H1 (cell line): ENCODE measurements at regions not wholly inside any gene's neighbourhood (a gene's known extent, or its start where the extent isn't known, plus 50 kb on each side); places are given as distances from the start of the nearest gene placed in this dataset.

ENCODE experiments used
- CTCF ChIA-PET: fragments of 300-600 bp; sonication (Branson Sonifier 250); formaldehyde crosslinking; loops from one replicate; lab custom pipeline; 2021; ENCODE audit not compliant: partially characterized antibody; lab: Charles Lee
- POLR2A ChIA-PET: fragments of 300-600 bp; sonication (Branson Sonifier 250); formaldehyde crosslinking; loops from one replicate; lab custom pipeline; 2021; ENCODE audit warnings: inconsistent platforms; ENCODE audit not compliant: partially characterized antibody; lab: Charles Lee
- DNase-seq, 2 experiments: peaks; one replicate each; pipeline versions ENCODE4 v3.0.0 to v3.0.0-alpha.2; 2010 to 2022; ENCODE audit warnings: low spot score in 2 of 2, low read depth in 1 of 2, mixed read lengths in 1 of 2
- FAIRE-seq: peaks from 2 replicates; lab custom pipeline; 2011; peaks lifted over from hg19 to GRCh38; lab: Jason Lieb, UNC
- H2AFZ ChIP-seq: 2 replicates; pipeline ENCODE4 v1.8.1; 2012; ENCODE audit warnings: low read length, inconsistent platforms
- H2AK5ac ChIP-seq: 2 replicates; pipeline ENCODE4 v1.6.1; 2013; ENCODE audit warnings: low read depth, low read length
- H2BK120ac ChIP-seq: replicated peaks from 2 replicates; pipeline ENCODE3; 2013; ENCODE audit warnings: low read depth, low read length, inconsistent platforms
- H2BK12ac ChIP-seq: 2 replicates; pipeline ENCODE4 v1.6.1; 2013; ENCODE audit warnings: low read depth, low read length
- H2BK15ac ChIP-seq: 2 replicates; pipeline ENCODE4 v1.6.1; 2013; ENCODE audit warnings: low read length
- H2BK20ac ChIP-seq: 2 replicates; pipeline ENCODE4 v1.6.1; 2013; ENCODE audit warnings: low read length
- H2BK5ac ChIP-seq: 2 replicates; pipeline ENCODE4 v1.6.1; 2013; ENCODE audit warnings: low read depth, low read length
- H3K14ac ChIP-seq: 2 replicates; pipeline ENCODE4 v1.6.1; 2013; ENCODE audit warnings: inconsistent platforms; ENCODE audit not compliant: insufficient read length
- H3K18ac ChIP-seq: 2 replicates; pipeline ENCODE4 v1.6.1; 2013; ENCODE audit warnings: low read length; ENCODE audit errors: extremely low read depth
- H3K23ac ChIP-seq: 2 replicates; pipeline ENCODE4 v1.6.1; 2013; ENCODE audit warnings: inconsistent platforms; ENCODE audit not compliant: insufficient read length
- H3K23me2 ChIP-seq: 2 replicates; pipeline ENCODE4 v1.6.1; 2013; ENCODE audit warnings: low read depth, low read length
- H3K27ac ChIP-seq: 2 replicates; pipeline ENCODE4 v1.6.1; 2011; ENCODE audit warnings: low read depth, low read length, inconsistent platforms
- H3K27me3 ChIP-seq, 4 experiments: replicated peaks in 1 of 4; 1 replicate in 1 of 4; 2 replicates in 3 of 4; pipeline versions ENCODE4 v1.6.1 to v1.8.1; 2011 to 2013; ENCODE audit warnings: low read length in 3 of 4, mild to moderate bottlenecking in 3 of 4, inconsistent platforms in 2 of 4, mixed read lengths in 2 of 4, moderate library complexity in 1 of 4; ENCODE audit not compliant: control insufficient read depth in 3 of 4, insufficient read depth in 3 of 4; ENCODE audit errors: extremely low read depth in 1 of 4
- H3K36me3 ChIP-seq, 4 experiments: 2 replicates each; pipeline versions ENCODE4 v1.6.1 to v1.8.1; 2011 to 2013; ENCODE audit warnings: mild to moderate bottlenecking in 4 of 4, low read length in 3 of 4, moderate library complexity in 2 of 4, control low read depth in 1 of 4, inconsistent platforms in 1 of 4; ENCODE audit not compliant: insufficient read depth in 4 of 4, control insufficient read depth in 2 of 4
- H3K4ac ChIP-seq: replicated peaks from 2 replicates; pipeline ENCODE3; 2013; ENCODE audit warnings: low read length, low read depth, mixed read lengths, inconsistent platforms; ENCODE audit not compliant: insufficient read length
- H3K4me1 ChIP-seq, 4 experiments: replicated peaks in 1 of 4; 1 replicate in 1 of 4; 2 replicates in 3 of 4; pipeline versions ENCODE4 v1.6.1 to v1.8.1; 2011 to 2013; ENCODE audit warnings: low read length in 3 of 4, inconsistent platforms in 2 of 4, mixed read lengths in 1 of 4; ENCODE audit not compliant: insufficient read depth in 4 of 4, control insufficient read depth in 3 of 4
- H3K4me2 ChIP-seq, 2 experiments: 2 replicates each; pipeline versions ENCODE4 v1.6.1 to v1.8.1; 2011 to 2013; ENCODE audit warnings: low read depth in 2 of 2, low read length in 2 of 2, control low read depth in 1 of 2, inconsistent platforms in 1 of 2, mild to moderate bottlenecking in 1 of 2; ENCODE audit not compliant: insufficient read depth in 1 of 2
- H3K4me3 ChIP-seq, 4 experiments: fragments of 200-600, 300-600 bp in 1 of 4; sonication (generic), shearing (Covaris generic), sonication (Bioruptor Twin) in 1 of 4; 2 replicates each; pipeline versions ENCODE4 v1.5.1 to v1.8.1; 2011 to 2016; ENCODE audit warnings: low read length in 4 of 4, low read depth in 3 of 4, control low read depth in 2 of 4, inconsistent platforms in 2 of 4, mild to moderate bottlenecking in 2 of 4, mixed read lengths in 1 of 4, moderate library complexity in 1 of 4; ENCODE audit not compliant: insufficient read depth in 2 of 4; ENCODE audit errors: extremely low read depth in 1 of 4
- H3K56ac ChIP-seq: replicated peaks from 2 replicates; pipeline ENCODE3; 2013; ENCODE audit warnings: low read depth, mild to moderate bottlenecking, mixed read lengths, low read length, inconsistent platforms; ENCODE audit not compliant: insufficient read length
- H3K79me1 ChIP-seq: 2 replicates; pipeline ENCODE4 v1.6.1; 2013; ENCODE audit warnings: low read depth, low read length, control low read depth
- H3K79me2 ChIP-seq, 2 experiments: 2 replicates each; pipeline versions ENCODE4 v1.6.1 to v1.8.1; 2012 to 2013; ENCODE audit warnings: low read length in 2 of 2, mild to moderate bottlenecking in 2 of 2, inconsistent platforms in 1 of 2; ENCODE audit not compliant: insufficient read depth in 2 of 2, control insufficient read depth in 1 of 2
- H3K9ac ChIP-seq, 4 experiments: replicated peaks in 1 of 4; 1 replicate in 1 of 4; 2 replicates in 3 of 4; pipeline versions ENCODE4 v1.6.1 to v1.8.1; 2011 to 2013; ENCODE audit warnings: low read depth in 3 of 4, low read length in 3 of 4, control low read depth in 2 of 4, mild to moderate bottlenecking in 2 of 4, moderate library complexity in 2 of 4, inconsistent platforms in 1 of 4; ENCODE audit errors: extremely low read depth in 1 of 4
- H3K9me3 ChIP-seq, 2 experiments: 2 replicates each; pipeline versions ENCODE4 v1.6.1 to v1.8.1; 2012 to 2013; ENCODE audit warnings: mild to moderate bottlenecking in 2 of 2, moderate library complexity in 2 of 2, control low read depth in 1 of 2, inconsistent platforms in 1 of 2, low read depth in 1 of 2, low read length in 1 of 2, mixed read lengths in 1 of 2; ENCODE audit not compliant: insufficient read depth in 2 of 2
- H4K20me1 ChIP-seq, 2 experiments: replicated peaks in 1 of 2; 2 replicates each; pipeline versions ENCODE3 to v1.8.1; 2011 to 2013; ENCODE audit warnings: inconsistent platforms in 2 of 2, low read length in 2 of 2, mild to moderate bottlenecking in 1 of 2; ENCODE audit not compliant: insufficient read depth in 2 of 2, control insufficient read depth in 1 of 2
- H4K5ac ChIP-seq: 2 replicates; pipeline ENCODE4 v1.6.1; 2013; ENCODE audit warnings: low read length, low read depth, mixed read lengths, inconsistent platforms; ENCODE audit not compliant: insufficient read length
- H4K8ac ChIP-seq: 2 replicates; pipeline ENCODE4 v1.8.0; 2013; ENCODE audit warnings: mild to moderate bottlenecking, moderate library complexity, low read length, inconsistent platforms; ENCODE audit not compliant: insufficient read depth; ENCODE audit errors: extremely low read depth
- H4K91ac ChIP-seq: replicated peaks from 2 replicates; pipeline ENCODE3; 2013; ENCODE audit warnings: low read length, mixed read lengths, inconsistent platforms; ENCODE audit not compliant: insufficient read length
- EGR1 ChIP-seq: IDR thresholded peaks from 2 replicates; pipeline ENCODE4 v1.6.1; 2011; ENCODE audit warnings: low read depth, low read length, borderline replicate concordance
- WGBS, 2 experiments: shearing (Covaris generic) in 1 of 2; methylation state at CpG; one replicate each; pipeline versions ENCODE4 v1.1.6 to v1.1.7; 2013 to 2015; ENCODE audit warnings: low lambda C conversion rate in 2 of 2, mixed read lengths in 2 of 2, inconsistent platforms in 1 of 2, low coverage in 1 of 2, missing lambda C conversion rate in 1 of 2; ENCODE audit not compliant: insufficient replicate concordance in 2 of 2, insufficient coverage in 1 of 2, insufficient read length in 1 of 2; ENCODE audit errors: extremely low coverage in 1 of 2, missing lambda C conversion rate in 1 of 2; 5-methylcytosine and 5-hydroxymethylcytosine counted together

- DNase-seq (no peak), FAIRE-seq (no peak)
- Histone ChIP-seq H2BK5ac (no peak overlapping the region), H3K18ac (no peak overlapping the region), H4K8ac (no peak overlapping the region), H3K4me3 (no peak overlapping the region), H3K9ac (no peak overlapping the region), H2BK12ac (no peak overlapping the region), H4K91ac (no peak overlapping the region), H3K4me2 (no peak overlapping the region), H4K20me1 (no peaks in the 10 kb centered on the region), H3K79me1 (no peaks in the 10 kb centered on the region), H3K79me2 (no peaks in the 10 kb centered on the region), H3K56ac (no peak overlapping the region), H4K5ac (no peak overlapping the region), H3K4me1 (no peaks in the 10 kb centered on the region), H3K23ac (no peak overlapping the region), H3K27ac (no peak overlapping the region), H3K14ac (no peak overlapping the region), H3K36me3 (no peaks in the 10 kb centered on the region), H3K4ac (no peak overlapping the region), H2BK20ac (no peak overlapping the region), H3K9me3 (no peaks in the 10 kb centered on the region), H2BK120ac (no peak overlapping the region), H3K27me3 (no peaks in the 10 kb centered on the region), H3K23me2 (no peaks in the 10 kb centered on the region), H2AK5ac (no peak overlapping the region), H2BK15ac (no peak overlapping the region), H2AFZ (no peak overlapping the region)
- TF ChIP-seq EGR1: no peak
- WGBS, 2 experiments: 91% methylated on average over 4 of the region's 4 CpGs; no CpG with 5 or more reads in 1 of the 2 experiments
- CTCF ChIA-PET: no interaction called here
- POLR2A ChIA-PET: no interaction called here
Measured at GRCh38 chr6:9834233-9834632, 580.6 kb downstream of the TFAP2A start.
